ENCODE measurements at regions not wholly inside any gene's neighbourhood (a gene's known extent, or its start where the extent isn't known, plus 50 kb on each side); places are given as distances from the start of the nearest gene placed in this dataset.

DNA sequence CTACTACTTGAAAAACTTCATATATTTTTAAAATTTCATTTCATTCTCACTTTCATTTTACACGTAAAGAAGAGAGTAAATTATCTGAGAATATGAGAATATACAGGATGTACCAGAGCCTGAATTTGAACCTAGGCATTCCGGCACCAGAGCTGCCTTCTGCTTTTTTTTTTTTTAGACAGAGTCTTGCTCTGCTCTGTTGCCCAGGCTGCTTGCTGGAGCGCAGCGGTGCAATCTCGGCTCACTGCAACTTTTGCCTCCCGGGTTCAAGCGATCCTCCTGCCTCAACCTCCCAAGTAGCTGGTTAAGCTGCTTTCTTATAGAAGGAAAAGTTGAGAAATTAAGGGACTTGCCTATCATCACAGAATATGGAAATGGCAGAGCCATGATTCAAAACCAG is 540.1 kb downstream of the EBF1 start:
- TF ChIP-seq POLR2A (IDR thresholded peaks at IDR 0.05; ENCODE audit: insufficient read depth in 1 of 2, low read depth in 2 of 2, low read length in 2 of 2), result no peak
- TF ChIP-seq ZNF274 (CRISPR knock-in tag; IDR thresholded peaks at IDR 0.05), result no peak
- TF ChIP-seq, protein P1, sequence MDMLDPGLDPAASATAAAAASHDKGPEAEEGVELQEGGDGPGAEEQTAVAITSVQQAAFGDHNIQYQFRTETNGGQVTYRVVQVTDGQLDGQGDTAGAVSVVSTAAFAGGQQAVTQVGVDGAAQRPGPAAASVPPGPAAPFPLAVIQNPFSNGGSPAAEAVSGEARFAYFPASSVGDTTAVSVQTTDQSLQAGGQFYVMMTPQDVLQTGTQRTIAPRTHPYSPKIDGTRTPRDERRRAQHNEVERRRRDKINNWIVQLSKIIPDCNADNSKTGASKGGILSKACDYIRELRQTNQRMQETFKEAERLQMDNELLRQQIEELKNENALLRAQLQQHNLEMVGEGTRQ (IDR thresholded peaks at IDR 0.05; ENCODE audit: low read depth, low read length), result no peak
- TF ChIP-seq, protein P1 (CRISPR knock-in tag; IDR thresholded peaks at IDR 0.05; ENCODE audit: borderline replicate concordance), result no peak
- TF ChIP-seq, protein P2, sequence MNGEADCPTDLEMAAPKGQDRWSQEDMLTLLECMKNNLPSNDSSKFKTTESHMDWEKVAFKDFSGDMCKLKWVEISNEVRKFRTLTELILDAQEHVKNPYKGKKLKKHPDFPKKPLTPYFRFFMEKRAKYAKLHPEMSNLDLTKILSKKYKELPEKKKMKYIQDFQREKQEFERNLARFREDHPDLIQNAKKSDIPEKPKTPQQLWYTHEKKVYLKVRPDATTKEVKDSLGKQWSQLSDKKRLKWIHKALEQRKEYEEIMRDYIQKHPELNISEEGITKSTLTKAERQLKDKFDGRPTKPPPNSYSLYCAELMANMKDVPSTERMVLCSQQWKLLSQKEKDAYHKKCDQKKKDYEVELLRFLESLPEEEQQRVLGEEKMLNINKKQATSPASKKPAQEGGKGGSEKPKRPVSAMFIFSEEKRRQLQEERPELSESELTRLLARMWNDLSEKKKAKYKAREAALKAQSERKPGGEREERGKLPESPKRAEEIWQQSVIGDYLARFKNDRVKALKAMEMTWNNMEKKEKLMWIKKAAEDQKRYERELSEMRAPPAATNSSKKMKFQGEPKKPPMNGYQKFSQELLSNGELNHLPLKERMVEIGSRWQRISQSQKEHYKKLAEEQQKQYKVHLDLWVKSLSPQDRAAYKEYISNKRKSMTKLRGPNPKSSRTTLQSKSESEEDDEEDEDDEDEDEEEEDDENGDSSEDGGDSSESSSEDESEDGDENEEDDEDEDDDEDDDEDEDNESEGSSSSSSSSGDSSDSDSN (CRISPR knock-in tag; IDR thresholded peaks at IDR 0.05), result no peak
- TF ChIP-seq JUNB (CRISPR knock-in tag; IDR thresholded peaks at IDR 0.05; ENCODE audit: borderline replicate concordance), result no peak
- no peak for TF ChIP-seq ZBTB21 (CRISPR knock-in tag; IDR thresholded peaks at IDR 0.05)
- TF ChIP-seq MTF1 (CRISPR knock-in tag; IDR thresholded peaks at IDR 0.05), result no peak
